Neural cell (in vitro differentiated cells): ENCODE measurements at regions not wholly inside any gene's neighbourhood (a gene's known extent, or its start where the extent isn't known, plus 50 kb on each side); places are given as distances from the start of the nearest gene placed in this dataset.

Source experiments
- CTCF ChIP-seq: fragments of 450-650 bp; IDR thresholded peaks from 2 replicates; pipeline ENCODE4 v1.5.1; 2014; ENCODE audit warnings: antibody characterized with exemption, mild to moderate bottlenecking, moderate library complexity; ENCODE audit not compliant: poor library complexity, severe bottlenecking
- EP300 ChIP-seq: fragments of 450-650 bp; conservative IDR thresholded peaks from 2 replicates; pipeline ENCODE4 v1.6.1; 2014; ENCODE audit warnings: antibody characterized with exemption, mild to moderate bottlenecking, moderate library complexity; ENCODE audit not compliant: poor library complexity, severe bottlenecking
- EZH2 ChIP-seq: fragments of 200-600, 300-800 bp; shearing (Covaris generic), sonication (generic); IDR thresholded peaks from 2 replicates; pipeline ENCODE4 v1.6.1; 2014; ENCODE audit warnings: antibody characterized with exemption, low read length, borderline replicate concordance, mild to moderate bottlenecking; ENCODE audit not compliant: insufficient read depth, poor library complexity, severe bottlenecking
- MXI1 ChIP-seq: fragments of 450-650 bp; conservative IDR thresholded peaks from 2 replicates; pipeline ENCODE4 v1.6.1; 2014; ENCODE audit warnings: antibody characterized with exemption, mild to moderate bottlenecking; ENCODE audit not compliant: poor library complexity, severe bottlenecking
- POLR2AphosphoS5 ChIP-seq: IDR thresholded peaks from 2 replicates; pipeline ENCODE4 v1.6.1; 2012
- RAD21 ChIP-seq: fragments of 450-650 bp; conservative IDR thresholded peaks from 2 replicates; pipeline ENCODE4 v1.6.1; 2014; ENCODE audit warnings: antibody characterized with exemption, mild to moderate bottlenecking, moderate library complexity
- REST ChIP-seq: IDR thresholded peaks from 2 replicates; pipeline ENCODE4 v1.6.1; 2012; ENCODE audit warnings: borderline replicate concordance
- TAF1 ChIP-seq: IDR thresholded peaks from 2 replicates; pipeline ENCODE4 v1.6.1; 2012; ENCODE audit warnings: low read depth

DNA sequence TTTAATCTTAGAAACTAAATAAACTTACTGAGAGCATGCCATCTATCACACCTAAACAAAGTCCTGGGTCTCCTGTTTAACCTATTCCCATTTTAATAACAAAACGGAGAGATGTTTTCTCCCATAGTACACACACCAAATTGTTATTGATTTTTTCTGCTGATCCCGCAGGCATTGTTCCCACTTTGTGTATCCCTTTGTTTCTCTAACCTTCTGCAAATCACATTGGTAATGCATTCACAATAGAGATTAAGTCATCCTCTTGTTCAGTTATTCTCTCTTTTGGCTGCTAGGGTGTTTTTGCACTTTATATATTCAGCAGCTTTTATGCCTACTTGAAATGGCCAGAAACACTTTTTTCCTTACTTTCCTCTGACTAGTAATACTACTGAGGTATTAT is 1071.9 kb upstream of the CDH2 start:
- no peak for TF ChIP-seq CTCF
- TF ChIP-seq EP300, result no peak
- no peak for TF ChIP-seq MXI1
- TF ChIP-seq EZH2, result no peak
- TF ChIP-seq REST, result no peak
- no peak for TF ChIP-seq TAF1
- TF ChIP-seq POLR2AphosphoS5, result no peak
- TF ChIP-seq RAD21, result no peak
